Fibroblast of skin of left biceps (primary cell): ENCODE measurements at regions not wholly inside any gene's neighbourhood (a gene's known extent, or its start where the extent isn't known, plus 50 kb on each side); places are given as distances from the start of the nearest gene placed in this dataset.

Source experiments
- DNase-seq, 2 experiments: peaks; one replicate each; pipeline ENCODE4 v3.0.0-alpha.2; 2013; ENCODE audit warnings: low read depth in 2 of 2

DNA sequence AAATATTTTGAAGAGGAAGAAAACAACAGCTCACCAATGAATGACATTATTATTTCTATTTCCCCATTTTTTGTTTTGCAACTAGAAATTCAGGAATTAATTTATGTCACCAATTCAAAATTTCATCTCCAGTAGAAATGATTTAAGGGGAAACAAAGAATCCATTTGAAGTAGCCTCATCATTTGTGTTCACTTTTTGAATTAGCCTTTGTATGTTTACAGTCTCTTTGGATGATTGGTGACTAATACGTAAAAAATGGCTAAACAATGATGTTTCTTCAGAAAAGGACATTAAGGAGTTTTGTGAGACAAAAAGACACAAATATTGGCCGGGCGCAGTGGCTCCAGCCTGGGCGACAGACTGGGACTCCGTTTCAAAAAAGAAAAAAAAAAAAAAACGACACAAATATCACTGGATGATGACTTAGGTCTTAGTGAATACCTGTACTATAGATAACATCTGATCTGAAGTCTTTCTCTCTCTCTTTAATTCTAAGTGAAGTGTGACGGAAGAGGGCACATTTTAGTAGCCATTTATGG lies 313.2 kb downstream of the PIK3C3 start:
- DNase-seq, result no peak

- DNase-seq, result no peak
Observed at GRCh38 chr18:42268798-42269197, 313.8 kb downstream of the PIK3C3 start.

DNA sequence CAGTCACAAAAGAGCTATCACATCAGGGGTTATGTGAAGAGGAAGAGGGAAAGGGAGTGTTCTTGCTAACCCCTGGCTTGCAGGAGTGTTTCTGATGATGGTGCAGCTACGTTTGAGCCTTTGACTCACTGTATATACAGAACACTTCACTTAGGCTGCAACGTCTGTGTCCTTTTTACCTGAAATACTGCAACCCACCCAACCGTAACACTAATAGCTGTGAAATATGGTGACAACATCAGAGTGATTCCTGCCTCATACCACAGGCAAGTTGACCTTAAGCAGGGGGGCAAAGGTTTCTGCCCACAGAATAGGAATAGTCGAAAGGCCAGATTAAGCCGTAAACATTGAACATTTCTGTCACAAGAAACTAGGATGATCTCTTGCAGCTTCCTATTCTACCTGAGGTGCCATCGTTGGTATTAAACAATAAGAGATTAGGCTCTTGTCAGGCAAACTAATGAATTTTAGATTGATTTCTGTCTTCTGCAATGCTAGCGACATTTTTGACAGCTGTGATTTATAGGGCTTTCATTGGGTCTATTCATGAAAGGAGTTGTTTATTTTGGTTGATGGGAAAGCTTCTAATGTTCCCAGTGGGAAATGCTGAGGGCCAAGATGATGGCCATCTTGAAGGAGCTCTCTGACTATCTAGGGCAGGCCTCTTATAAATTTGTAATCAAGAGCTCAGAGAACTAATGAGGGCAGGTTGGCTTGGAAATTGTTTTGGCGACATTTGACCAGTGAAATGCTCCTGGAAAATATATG lies 316.8 kb downstream of the PIK3C3 start:
- no peak for DNase-seq

DNA sequence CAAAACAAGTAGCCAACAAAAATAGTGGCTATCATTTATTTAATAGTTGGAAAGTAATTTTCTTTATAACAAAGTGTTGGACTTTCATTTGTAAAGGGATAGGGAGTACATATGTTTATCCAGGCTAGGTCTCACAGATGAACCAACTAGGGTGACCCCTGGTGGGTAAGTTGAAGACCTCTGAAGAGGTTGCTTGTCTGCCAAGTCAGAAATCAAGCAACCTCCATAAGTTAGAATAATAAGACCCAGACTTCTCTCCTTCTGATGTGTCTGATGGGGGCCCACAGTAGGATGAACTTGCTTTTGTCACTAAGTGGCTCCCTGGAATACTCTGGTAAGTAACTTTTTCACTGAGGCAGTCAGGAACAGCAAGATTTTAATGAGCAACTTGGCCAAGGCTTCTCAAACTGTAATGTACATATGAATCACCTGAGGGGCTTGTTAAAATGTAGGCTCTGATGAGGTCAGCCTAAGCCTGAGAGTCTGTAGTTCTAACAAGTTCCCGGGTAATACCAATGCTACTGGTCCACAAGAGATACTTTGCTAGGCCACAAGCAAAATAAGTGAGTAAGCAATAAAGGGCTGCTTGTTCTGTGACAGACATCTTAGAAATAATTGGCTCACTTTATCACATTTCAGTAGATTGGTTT lies 319.6 kb downstream of the PIK3C3 start:
- DNase-seq, result no peak

- DNase-seq, result no peak
Observed at GRCh38 chr18:42275138-42275535, 320.1 kb downstream of the PIK3C3 start.

DNA sequence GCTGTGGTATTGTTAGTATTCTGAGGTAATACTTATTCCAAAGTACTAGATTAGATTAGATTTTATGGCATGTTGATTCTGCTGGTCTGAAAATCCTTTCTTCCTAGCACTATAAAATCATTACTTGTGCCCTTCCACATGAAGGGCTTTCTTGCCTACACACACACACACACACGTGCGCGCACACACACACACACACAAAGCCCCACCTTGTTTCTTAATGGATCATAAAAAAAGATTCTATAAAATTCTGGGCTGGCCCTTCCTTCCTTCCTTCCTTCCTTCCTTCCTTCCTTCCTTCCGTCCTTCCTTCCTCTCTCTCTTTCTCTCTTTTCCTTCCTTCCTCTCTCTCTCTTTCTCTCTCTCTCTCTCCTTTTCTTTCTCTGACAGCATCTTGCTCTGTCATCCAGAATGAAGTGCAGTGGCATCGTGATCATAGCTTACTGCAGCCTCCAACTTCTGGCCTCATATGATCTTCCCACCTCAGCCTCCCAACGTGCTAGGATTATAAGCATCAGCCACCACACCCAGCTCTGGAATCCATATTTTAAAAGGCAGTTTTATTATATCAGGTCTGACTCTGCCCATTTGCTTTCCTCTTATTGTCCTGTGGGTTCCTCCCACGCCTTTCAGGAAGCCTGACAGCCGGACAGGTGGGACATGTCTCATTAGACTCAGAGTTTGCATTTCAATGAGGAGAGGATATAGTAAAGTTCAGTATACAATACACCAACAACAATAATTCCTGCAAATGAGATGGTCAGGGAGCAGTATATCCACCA lies 321.1 kb downstream of the PIK3C3 start:
- no peak for DNase-seq

DNA sequence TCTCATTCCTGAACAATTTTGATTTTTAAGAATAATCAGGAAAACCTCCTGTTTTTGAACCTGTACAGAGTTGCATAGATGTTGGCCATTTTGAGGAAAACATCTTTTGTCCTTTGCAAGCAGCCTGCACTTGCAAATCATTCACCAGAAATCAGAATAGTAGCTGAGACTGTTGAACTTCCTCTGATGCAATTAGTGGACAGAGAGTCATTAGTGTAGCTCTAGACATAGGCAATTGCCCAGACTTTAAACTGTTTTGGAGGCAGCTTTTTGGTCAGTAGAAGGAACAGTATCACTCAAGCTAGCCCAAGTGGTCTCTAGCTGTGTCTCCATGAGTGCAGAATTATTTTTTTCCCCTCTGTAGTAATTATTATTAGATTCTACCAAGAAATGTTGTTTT lies 326.1 kb downstream of the PIK3C3 start:
- no peak for DNase-seq

- no peak for DNase-seq
Observed at GRCh38 chr18:42281851-42282250, 326.8 kb downstream of the PIK3C3 start.

DNA sequence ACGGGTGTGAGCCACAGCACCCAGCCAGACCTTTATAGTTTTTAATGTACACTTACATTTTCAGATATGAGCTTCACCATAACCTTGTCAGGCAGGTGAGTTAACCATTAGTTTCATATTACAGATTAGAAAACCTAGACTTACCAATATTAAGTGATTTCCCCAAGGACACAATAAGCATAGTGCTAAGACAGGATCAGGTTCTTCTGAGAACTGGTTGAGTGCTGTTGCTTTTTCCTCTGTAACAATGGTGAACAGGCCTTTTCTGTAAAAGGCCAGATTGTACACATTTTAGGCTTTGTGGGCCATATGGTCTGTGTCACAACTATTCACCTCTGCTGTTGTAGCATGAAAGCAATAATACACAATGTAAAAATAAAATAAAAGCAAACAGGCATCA lies 332.0 kb downstream of the PIK3C3 start:
- no peak for DNase-seq

- DNase-seq, result no peak
Observed at GRCh38 chr18:42288129-42288528, 333.1 kb downstream of the PIK3C3 start.

DNA sequence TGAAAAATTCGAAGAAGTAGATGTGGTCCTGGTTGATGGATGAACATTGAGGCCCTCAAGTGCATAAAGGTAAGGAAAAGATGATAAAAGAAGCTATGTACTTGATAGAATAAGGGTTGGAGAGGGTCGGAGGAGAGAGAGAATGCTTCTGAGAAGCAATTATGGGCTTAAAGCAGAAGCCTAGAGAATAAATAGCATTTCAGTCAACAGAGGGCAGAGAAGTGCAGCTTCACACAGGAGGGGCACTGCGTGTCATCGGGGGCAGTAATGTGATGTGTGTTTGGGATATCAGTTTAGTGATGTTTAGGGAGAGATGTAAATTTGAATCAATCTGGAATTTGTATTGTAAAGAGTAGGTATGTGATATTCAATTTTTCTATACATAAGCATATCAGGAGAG lies 334.5 kb downstream of the PIK3C3 start:
- no peak for DNase-seq

- no peak for DNase-seq
Observed at GRCh38 chr18:42290318-42291307, 335.6 kb downstream of the PIK3C3 start.

- no peak for DNase-seq
Observed at GRCh38 chr18:42292654-42293053, 337.6 kb downstream of the PIK3C3 start.

GRCh38 chr18:42296192-42296591 lies 341.2 kb downstream of the PIK3C3 start:
- DNase-seq, result no peak

GRCh38 chr18:42296723-42297122 lies 341.7 kb downstream of the PIK3C3 start:
- DNase-seq, result no peak

- peak in 1 of 2 experiments; percentile 9 for DNase-seq
Observed at GRCh38 chr18:42298759-42299675, 344.0 kb downstream of the PIK3C3 start.

DNA sequence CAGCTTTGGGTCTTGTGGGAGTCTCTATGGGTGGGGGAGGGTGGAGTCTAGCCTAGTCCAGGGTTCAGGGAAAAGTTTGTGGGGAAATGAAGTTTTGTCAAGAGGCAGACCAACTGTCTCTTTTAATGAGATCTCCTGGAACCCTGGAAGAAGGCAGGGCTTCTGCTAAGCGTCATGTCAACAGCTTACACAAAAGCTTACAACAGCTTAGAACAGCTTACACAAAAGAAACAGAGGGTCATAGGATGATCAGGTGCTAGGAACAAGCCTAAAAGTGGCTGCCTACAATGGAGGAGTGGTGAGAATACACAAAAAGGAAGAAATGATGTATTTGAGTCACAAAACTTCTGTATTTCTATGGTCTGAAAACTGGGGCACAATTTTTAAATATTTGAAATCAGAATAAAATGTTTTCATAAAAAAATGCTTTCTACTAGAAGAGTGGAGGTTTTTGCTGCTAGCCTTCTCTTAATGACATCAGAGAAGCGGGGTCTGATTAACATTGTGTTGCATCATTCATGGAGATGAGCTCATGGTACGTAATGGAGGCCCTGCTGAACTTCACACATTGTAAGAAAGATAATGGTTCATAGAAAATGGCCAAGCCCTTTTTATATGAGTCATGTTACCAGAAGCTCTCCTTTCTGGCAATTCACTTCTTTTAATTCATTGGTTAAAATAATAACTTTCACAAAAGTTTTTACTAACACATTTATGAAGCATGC lies 351.0 kb downstream of the PIK3C3 start:
- no peak for DNase-seq

- DNase-seq, result no peak
Observed at GRCh38 chr18:42306594-42306980, 351.6 kb downstream of the PIK3C3 start.

- DNase-seq, result peak; percentile 35 to 36
Observed at GRCh38 chr18:42310956-42311355, 355.9 kb downstream of the PIK3C3 start.
